ENCODE measurements at regions not wholly inside any gene's neighbourhood (a gene's known extent, or its start where the extent isn't known, plus 50 kb on each side); places are given as distances from the start of the nearest gene placed in this dataset.

DNA sequence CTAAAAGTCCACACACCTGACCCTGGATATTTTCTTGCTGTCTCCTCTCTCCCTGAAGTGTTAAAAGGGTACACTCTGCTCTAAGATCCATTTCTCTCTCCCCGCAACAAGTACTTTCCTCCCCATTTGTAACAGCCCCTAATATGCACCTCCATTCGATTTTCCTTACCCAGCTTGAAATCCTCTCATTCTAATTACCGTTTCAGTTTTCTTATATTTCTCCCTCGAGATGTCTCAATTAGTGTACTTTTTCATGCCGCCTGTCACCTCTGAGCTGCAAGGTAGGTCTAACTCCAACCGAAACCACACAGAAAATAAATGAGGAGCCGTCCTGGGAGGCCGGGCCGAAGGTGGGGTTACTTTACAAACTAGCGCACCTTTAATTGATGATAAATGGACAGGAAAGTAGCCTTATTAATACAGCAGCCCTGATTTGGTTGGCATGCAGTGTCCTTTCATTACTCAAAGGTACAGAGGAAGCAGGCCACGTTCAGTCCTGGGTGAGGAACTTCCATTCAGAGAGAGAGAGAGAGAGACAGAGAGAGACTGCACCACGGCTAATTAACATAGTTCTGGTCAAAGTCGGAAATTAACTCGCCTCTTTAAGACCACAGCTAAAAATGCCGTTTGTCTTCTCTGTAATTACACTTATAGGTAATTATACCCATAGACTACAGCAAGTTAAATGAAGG, 319.9 kb downstream of the ARRDC4 start:
- no peak for TF ChIP-seq POLR2A (IDR thresholded peaks at IDR 0.05)
- TF ChIP-seq, protein P1, sequence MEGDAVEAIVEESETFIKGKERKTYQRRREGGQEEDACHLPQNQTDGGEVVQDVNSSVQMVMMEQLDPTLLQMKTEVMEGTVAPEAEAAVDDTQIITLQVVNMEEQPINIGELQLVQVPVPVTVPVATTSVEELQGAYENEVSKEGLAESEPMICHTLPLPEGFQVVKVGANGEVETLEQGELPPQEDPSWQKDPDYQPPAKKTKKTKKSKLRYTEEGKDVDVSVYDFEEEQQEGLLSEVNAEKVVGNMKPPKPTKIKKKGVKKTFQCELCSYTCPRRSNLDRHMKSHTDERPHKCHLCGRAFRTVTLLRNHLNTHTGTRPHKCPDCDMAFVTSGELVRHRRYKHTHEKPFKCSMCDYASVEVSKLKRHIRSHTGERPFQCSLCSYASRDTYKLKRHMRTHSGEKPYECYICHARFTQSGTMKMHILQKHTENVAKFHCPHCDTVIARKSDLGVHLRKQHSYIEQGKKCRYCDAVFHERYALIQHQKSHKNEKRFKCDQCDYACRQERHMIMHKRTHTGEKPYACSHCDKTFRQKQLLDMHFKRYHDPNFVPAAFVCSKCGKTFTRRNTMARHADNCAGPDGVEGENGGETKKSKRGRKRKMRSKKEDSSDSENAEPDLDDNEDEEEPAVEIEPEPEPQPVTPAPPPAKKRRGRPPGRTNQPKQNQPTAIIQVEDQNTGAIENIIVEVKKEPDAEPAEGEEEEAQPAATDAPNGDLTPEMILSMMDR (IDR thresholded peaks at IDR 0.05): no peak
- DNase-seq: no peak
- Histone ChIP-seq H3K27me3 (no peaks in the 10 kb centered on the region), H3K36me3 (no peaks in the 10 kb centered on the region), H3K27ac (no peak overlapping the region), H3K4me1 (no peaks in the 10 kb centered on the region), H3K9me3 (no peaks in the 10 kb centered on the region), H3K4me3 (no peak overlapping the region)

DNA sequence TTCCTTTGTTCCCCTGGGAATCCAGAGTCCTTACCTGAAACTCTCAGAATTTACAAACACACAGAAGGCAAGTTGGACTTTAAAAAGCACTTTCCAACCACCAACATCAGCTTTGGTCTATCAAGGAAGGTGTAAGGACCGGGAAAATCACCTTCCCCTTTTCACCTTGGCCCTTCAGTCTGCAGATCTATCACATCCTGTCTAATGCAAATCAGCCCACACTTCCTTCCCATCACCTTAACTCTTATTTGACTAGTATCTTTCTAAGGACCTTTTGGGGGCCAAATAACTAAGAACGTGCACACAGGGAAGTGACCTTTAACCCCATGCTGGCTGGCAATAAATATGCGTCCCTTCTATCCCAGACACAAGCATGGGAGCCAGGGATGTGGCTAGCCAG, 320.6 kb downstream of the ARRDC4 start:
- Histone ChIP-seq H3K9me3 (no peaks in the 10 kb centered on the region), H3K4me3 (no peak overlapping the region), H3K27ac (no peak overlapping the region), H3K4me1 (no peaks in the 10 kb centered on the region), H3K36me3 (no peaks in the 10 kb centered on the region), H3K27me3 (no peaks in the 10 kb centered on the region)
- DNase-seq: no peak
- TF ChIP-seq POLR2A (IDR thresholded peaks at IDR 0.05): no peak
- TF ChIP-seq, protein P1 (IDR thresholded peaks at IDR 0.05): no peak

DNA sequence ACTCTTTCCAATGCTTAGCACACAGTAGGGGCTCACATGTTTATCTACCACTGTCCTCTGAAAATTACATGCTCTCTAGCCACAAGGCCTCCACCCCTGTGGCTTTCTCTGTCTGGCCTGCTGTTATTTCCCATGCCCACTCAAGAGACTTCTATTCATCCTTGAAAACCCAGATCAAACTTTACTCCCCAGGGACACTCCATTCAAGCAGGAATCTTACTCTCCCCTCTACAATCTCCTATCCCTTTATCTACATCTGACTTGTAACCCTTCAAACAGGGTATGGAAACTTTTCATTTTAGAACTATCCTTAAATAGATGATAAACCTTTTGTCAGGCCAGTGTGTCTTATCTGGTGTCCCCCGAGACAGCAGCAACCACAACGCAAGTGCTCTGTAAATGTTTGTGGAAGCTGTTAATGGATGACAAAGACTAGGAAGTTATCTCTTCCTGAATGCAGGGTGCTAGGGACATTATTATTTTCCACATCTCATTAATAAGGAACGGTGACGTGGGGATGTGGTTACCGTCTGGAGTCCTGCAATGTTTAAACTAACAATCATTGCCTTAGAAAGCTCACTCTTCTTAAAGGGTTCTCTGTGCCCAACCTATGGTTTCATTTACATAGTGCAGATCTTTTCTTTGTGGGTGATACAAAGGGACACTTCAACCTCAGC, 322.3 kb downstream of the ARRDC4 start:
- H3K27ac ChIP-seq: no peak overlapping the region
- no peak overlapping the region for H3K4me3 ChIP-seq
- H3K9me3 ChIP-seq: no peaks in the 10 kb centered on the region
- H3K27me3 ChIP-seq: no peaks in the 10 kb centered on the region
- no peak for DNase-seq
- H3K4me1 ChIP-seq: no peaks in the 10 kb centered on the region
- H3K36me3 ChIP-seq: no peaks in the 10 kb centered on the region
- no peak for TF ChIP-seq POLR2A (IDR thresholded peaks at IDR 0.05)
- TF ChIP-seq, protein P1 (IDR thresholded peaks at IDR 0.05): no peak

GRCh38 chr15:98286200-98286599, 325.7 kb downstream of the ARRDC4 start:
- no peaks in the 10 kb centered on the region for H3K9me3 ChIP-seq
- DNase-seq: no peak
- no peaks in the 10 kb centered on the region for H3K36me3 ChIP-seq
- H3K27me3 ChIP-seq: no peaks in the 10 kb centered on the region
- no peaks in the 10 kb centered on the region for H3K4me1 ChIP-seq
- no peak for TF ChIP-seq POLR2A (IDR thresholded peaks at IDR 0.05)
- TF ChIP-seq, protein P1 (IDR thresholded peaks at IDR 0.05): no peak
- no peak overlapping the region for H3K27ac ChIP-seq
- no peak overlapping the region for H3K4me3 ChIP-seq

DNA sequence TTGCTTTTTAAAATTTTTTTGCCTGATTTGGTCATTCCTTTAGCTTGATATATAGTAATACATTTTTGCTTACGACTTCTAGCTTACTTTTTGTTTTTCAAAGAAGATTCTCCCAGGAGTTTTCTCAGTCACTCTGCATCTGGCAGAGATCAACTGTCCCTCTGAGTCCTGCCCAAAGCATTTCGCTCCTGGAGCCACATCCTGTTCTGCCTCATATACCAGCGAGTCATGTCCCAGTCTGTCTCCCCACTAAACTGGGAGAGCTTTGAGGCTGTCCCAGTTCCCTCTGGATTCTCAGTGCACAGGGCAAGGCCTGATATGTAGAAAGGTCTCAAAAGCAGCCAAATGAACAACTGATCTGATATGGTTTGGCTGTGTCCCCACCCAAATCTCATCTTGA, 326.3 kb downstream of the ARRDC4 start:
- Histone ChIP-seq H3K36me3 (no peaks in the 10 kb centered on the region), H3K27me3 (no peaks in the 10 kb centered on the region), H3K9me3 (no peaks in the 10 kb centered on the region), H3K4me3 (no peak overlapping the region), H3K4me1 (no peaks in the 10 kb centered on the region), H3K27ac (no peak overlapping the region)
- no peak for TF ChIP-seq POLR2A (IDR thresholded peaks at IDR 0.05)
- TF ChIP-seq, protein P1 (IDR thresholded peaks at IDR 0.05): no peak
- DNase-seq: no peak
